ENCODE measurements at regions not wholly inside any gene's neighbourhood (a gene's known extent, or its start where the extent isn't known, plus 50 kb on each side); places are given as distances from the start of the nearest gene placed in this dataset.

DNA sequence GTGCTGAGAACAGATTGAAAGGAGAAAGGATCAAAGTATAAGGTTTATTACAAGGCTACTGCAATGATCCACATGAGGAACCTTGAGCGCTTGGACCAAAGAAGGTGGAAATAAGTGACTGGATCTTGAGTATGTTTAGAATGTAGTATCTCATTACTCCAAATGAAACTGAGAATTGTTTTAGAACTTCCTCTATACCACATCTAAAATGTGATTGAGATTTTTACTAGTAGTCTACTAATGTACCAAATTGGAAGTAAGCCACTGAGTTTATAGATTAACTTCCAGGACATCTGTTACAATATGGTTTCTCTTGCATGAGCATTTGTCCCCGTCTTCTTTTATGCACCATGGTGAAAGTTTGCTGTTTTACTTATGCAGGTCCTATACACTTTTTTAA, 300.5 kb downstream of the SUCLG1 start:
- Histone ChIP-seq H3K4me1 (ENCODE audit: control insufficient read depth, extremely low read depth, insufficient read depth, low read length) (no peaks in the 10 kb centered on the region), H3K4me2 (ENCODE audit: control insufficient read depth, extremely low read depth, insufficient read depth, low read depth, low read length) (no peak overlapping the region), H4K20me1 (ENCODE audit: control insufficient read depth, extremely low read depth, insufficient read depth, low read length) (no peaks in the 10 kb centered on the region), H3K9ac (ENCODE audit: control insufficient read depth, extremely low read depth, insufficient read depth, low read length) (no peak overlapping the region), H3K79me2 (ENCODE audit: control insufficient read depth, insufficient read depth, low read length) (no peaks in the 10 kb centered on the region), H3K9me1 (ENCODE audit: control insufficient read depth, extremely low read depth, insufficient read depth, low read length) (no peaks in the 10 kb centered on the region), H3K27ac (ENCODE audit: control insufficient read depth, insufficient read depth, low read length) (no peak overlapping the region), H2AFZ (ENCODE audit: control insufficient read depth, low read length) (no peak overlapping the region), H3K4me3 (ENCODE audit: control insufficient read depth in 2 of 3, extremely low read depth in 1 of 3, insufficient read depth in 2 of 3, low read depth in 1 of 3, low read length in 3 of 3) (no peak overlapping the region), H3K36me3 (ENCODE audit: control insufficient read depth in 2 of 2, extremely low read depth in 1 of 2, insufficient read depth in 2 of 2, low read length in 2 of 2) (no peaks in the 10 kb centered on the region), H3K9me3 (ENCODE audit: control insufficient read depth, low read depth, low read length) (peaks cover 2% of the 10 kb centered on the region), H3K27me3 (ENCODE audit: control insufficient read depth, extremely low read depth, insufficient read depth, low read length) (no peaks in the 10 kb centered on the region)
- FAIRE-seq (no peak), DNase-seq (ENCODE audit: low read depth, low spot score) (no peak)
- TF ChIP-seq, protein P1, sequence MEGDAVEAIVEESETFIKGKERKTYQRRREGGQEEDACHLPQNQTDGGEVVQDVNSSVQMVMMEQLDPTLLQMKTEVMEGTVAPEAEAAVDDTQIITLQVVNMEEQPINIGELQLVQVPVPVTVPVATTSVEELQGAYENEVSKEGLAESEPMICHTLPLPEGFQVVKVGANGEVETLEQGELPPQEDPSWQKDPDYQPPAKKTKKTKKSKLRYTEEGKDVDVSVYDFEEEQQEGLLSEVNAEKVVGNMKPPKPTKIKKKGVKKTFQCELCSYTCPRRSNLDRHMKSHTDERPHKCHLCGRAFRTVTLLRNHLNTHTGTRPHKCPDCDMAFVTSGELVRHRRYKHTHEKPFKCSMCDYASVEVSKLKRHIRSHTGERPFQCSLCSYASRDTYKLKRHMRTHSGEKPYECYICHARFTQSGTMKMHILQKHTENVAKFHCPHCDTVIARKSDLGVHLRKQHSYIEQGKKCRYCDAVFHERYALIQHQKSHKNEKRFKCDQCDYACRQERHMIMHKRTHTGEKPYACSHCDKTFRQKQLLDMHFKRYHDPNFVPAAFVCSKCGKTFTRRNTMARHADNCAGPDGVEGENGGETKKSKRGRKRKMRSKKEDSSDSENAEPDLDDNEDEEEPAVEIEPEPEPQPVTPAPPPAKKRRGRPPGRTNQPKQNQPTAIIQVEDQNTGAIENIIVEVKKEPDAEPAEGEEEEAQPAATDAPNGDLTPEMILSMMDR (optimal IDR thresholded peaks at IDR 0.05 in 1 of 3, IDR thresholded peaks at IDR 0.05 in 1 of 3, conservative IDR thresholded peaks at IDR 0.05 in 1 of 3; ENCODE audit: extremely low read depth in 1 of 3, insufficient read depth in 2 of 3, low read length in 3 of 3): no peak
- no peak for TF ChIP-seq EZH2 (IDR thresholded peaks at IDR 0.05; ENCODE audit: low read length)
- dilution Hi-C loops (cut with MboI; ENCODE audit: extremely low pct_ligation_motif_present, low sequenced_read_pairs): no loop called here

DNA sequence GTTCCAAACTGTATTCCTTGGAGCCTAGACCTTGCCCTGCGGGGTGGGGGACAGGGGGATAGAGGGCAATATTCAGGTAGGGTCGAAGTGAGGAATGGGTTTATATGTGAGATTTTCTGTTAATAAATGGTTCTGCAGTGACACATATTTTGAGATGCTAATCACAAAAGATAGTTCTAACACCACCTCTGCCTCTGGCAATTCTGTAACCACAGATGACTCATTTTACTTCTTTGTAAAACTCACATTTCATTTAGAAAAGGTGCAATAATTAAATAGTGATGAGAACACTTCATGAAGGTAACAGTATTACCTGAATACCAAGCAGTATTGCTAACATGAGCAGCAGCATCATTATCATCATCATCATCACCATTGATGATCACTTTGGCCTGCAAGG, 306.6 kb downstream of the SUCLG1 start:
- dilution Hi-C loops (cut with MboI; ENCODE audit: extremely low pct_ligation_motif_present, low sequenced_read_pairs): no loop called here

More for the DNA sequence above, 306.6 kb downstream of the SUCLG1 start:
- Histone ChIP-seq H3K4me2 (ENCODE audit: control insufficient read depth, extremely low read depth, insufficient read depth, low read depth, low read length) (no peak overlapping the region), H3K4me3 (ENCODE audit: control insufficient read depth in 2 of 3, extremely low read depth in 1 of 3, insufficient read depth in 2 of 3, low read depth in 1 of 3, low read length in 3 of 3) (no peak overlapping the region), H3K27ac (ENCODE audit: control insufficient read depth, insufficient read depth, low read length) (no peak overlapping the region), H3K79me2 (ENCODE audit: control insufficient read depth, insufficient read depth, low read length) (no peaks in the 10 kb centered on the region), H3K9me3 (ENCODE audit: control insufficient read depth, low read depth, low read length) (no peaks in the 10 kb centered on the region), H3K9ac (ENCODE audit: control insufficient read depth, extremely low read depth, insufficient read depth, low read length) (no peak overlapping the region), H3K4me1 (ENCODE audit: control insufficient read depth, extremely low read depth, insufficient read depth, low read length) (peaks cover 5% of the 10 kb centered on the region), H4K20me1 (ENCODE audit: control insufficient read depth, extremely low read depth, insufficient read depth, low read length) (no peaks in the 10 kb centered on the region), H3K27me3 (ENCODE audit: control insufficient read depth, extremely low read depth, insufficient read depth, low read length) (peaks cover 2% of the 10 kb centered on the region), H3K9me1 (ENCODE audit: control insufficient read depth, extremely low read depth, insufficient read depth, low read length) (no peaks in the 10 kb centered on the region), H3K36me3 (ENCODE audit: control insufficient read depth in 2 of 2, extremely low read depth in 1 of 2, insufficient read depth in 2 of 2, low read length in 2 of 2) (no peaks in the 10 kb centered on the region), H2AFZ (ENCODE audit: control insufficient read depth, low read length) (no peak overlapping the region)
- TF ChIP-seq, protein P1 (optimal IDR thresholded peaks at IDR 0.05 in 1 of 3, IDR thresholded peaks at IDR 0.05 in 1 of 3, conservative IDR thresholded peaks at IDR 0.05 in 1 of 3; ENCODE audit: extremely low read depth in 1 of 3, insufficient read depth in 2 of 3, low read length in 3 of 3): no peak
- no peak for TF ChIP-seq EZH2 (IDR thresholded peaks at IDR 0.05; ENCODE audit: low read length)
- FAIRE-seq: peak; percentile 75
- peak; percentile 4 for DNase-seq (ENCODE audit: low read depth, low spot score)
